ENCODE measurements at regions not wholly inside any gene's neighbourhood (a gene's known extent, or its start where the extent isn't known, plus 50 kb on each side); places are given as distances from the start of the nearest gene placed in this dataset.

GRCh38 chr11:28512143-28512756, 404.1 kb downstream of the METTL15 start:
- H3K9me3 Mint-ChIP-seq (ENCODE audit: low read depth), result peaks cover 10% of the 10 kb centered on the region

GRCh38 chr11:28505232-28505631, 397.0 kb downstream of the METTL15 start:
- Mint-ChIP-seq H3K27ac (ENCODE audit: unreplicated experiment) (no peak overlapping the region), H3K4me3 (ENCODE audit: unreplicated experiment) (no peak overlapping the region), H3K27me3 (ENCODE audit: low read depth) (no peaks in the 10 kb centered on the region), H3K9me3 (ENCODE audit: low read depth) (no peaks in the 10 kb centered on the region), H3K4me1 (ENCODE audit: low read depth) (no peaks in the 10 kb centered on the region), H3K36me3 (ENCODE audit: low read depth) (peaks cover 1% of the 10 kb centered on the region)
- DNase-seq (ENCODE audit: low spot score), result no peak
- TF ChIP-seq CTCF (IDR thresholded peaks at IDR 0.05), result no peak

More at GRCh38 chr11:28512143-28512756, 404.1 kb downstream of the METTL15 start:
- TF ChIP-seq CTCF (IDR thresholded peaks at IDR 0.05), result no peak
- DNase-seq (ENCODE audit: low spot score), result no peak
- Mint-ChIP-seq H3K4me1 (ENCODE audit: low read depth) (no peaks in the 10 kb centered on the region), H3K4me3 (ENCODE audit: unreplicated experiment) (no peak overlapping the region), H3K27ac (ENCODE audit: unreplicated experiment) (no peak overlapping the region), H3K27me3 (ENCODE audit: low read depth) (no peaks in the 10 kb centered on the region), H3K36me3 (ENCODE audit: low read depth) (peaks cover 2% of the 10 kb centered on the region)

GRCh38 chr11:28504555-28505110, 396.4 kb downstream of the METTL15 start:
- Mint-ChIP-seq H3K9me3 (ENCODE audit: low read depth) (no peaks in the 10 kb centered on the region), H3K36me3 (ENCODE audit: low read depth) (peaks cover 1% of the 10 kb centered on the region), H3K27ac (ENCODE audit: unreplicated experiment) (no peak overlapping the region), H3K27me3 (ENCODE audit: low read depth) (no peaks in the 10 kb centered on the region), H3K4me3 (ENCODE audit: unreplicated experiment) (no peak overlapping the region), H3K4me1 (ENCODE audit: low read depth) (no peaks in the 10 kb centered on the region)
- TF ChIP-seq CTCF (IDR thresholded peaks at IDR 0.05), result no peak
- no peak for DNase-seq (ENCODE audit: low spot score)

GRCh38 chr11:28495333-28495732, 387.1 kb downstream of the METTL15 start:
- H3K27me3 Mint-ChIP-seq (ENCODE audit: low read depth), result no peaks in the 10 kb centered on the region
- peaks cover 4% of the 10 kb centered on the region for H3K36me3 Mint-ChIP-seq (ENCODE audit: low read depth)
- H3K9me3 Mint-ChIP-seq (ENCODE audit: low read depth), result peaks cover 2% of the 10 kb centered on the region
- no peaks in the 10 kb centered on the region for H3K4me1 Mint-ChIP-seq (ENCODE audit: low read depth)
- TF ChIP-seq CTCF (IDR thresholded peaks at IDR 0.05), result no peak
- DNase-seq (ENCODE audit: low spot score), result no peak
- no peak overlapping the region for H3K27ac Mint-ChIP-seq (ENCODE audit: unreplicated experiment)
- no peak overlapping the region for H3K4me3 Mint-ChIP-seq (ENCODE audit: unreplicated experiment)

GRCh38 chr11:28491431-28491830, 383.2 kb downstream of the METTL15 start:
- Mint-ChIP-seq H3K9me3 (ENCODE audit: low read depth) (no peaks in the 10 kb centered on the region), H3K27me3 (ENCODE audit: low read depth) (no peaks in the 10 kb centered on the region), H3K4me3 (ENCODE audit: unreplicated experiment) (no peak overlapping the region), H3K27ac (ENCODE audit: unreplicated experiment) (no peak overlapping the region), H3K36me3 (ENCODE audit: low read depth) (no peaks in the 10 kb centered on the region), H3K4me1 (ENCODE audit: low read depth) (no peaks in the 10 kb centered on the region)
- TF ChIP-seq CTCF (IDR thresholded peaks at IDR 0.05), result no peak
- DNase-seq (ENCODE audit: low spot score), result no peak

Measured in chondrocyte (in vitro differentiated cells).